Omental fat pad (tissue), 3 donors: ENCODE measurements at regions not wholly inside any gene's neighbourhood (a gene's known extent, or its start where the extent isn't known, plus 50 kb on each side); places are given as distances from the start of the nearest gene placed in this dataset.

ENCODE experiments used
- ATAC-seq: fragments of 150-250 bp; one replicate; pipeline ENCODE4 v1.9.1; 2016; ENCODE audit warnings: mild to moderate bottlenecking, moderate library complexity; ENCODE audit not compliant: low FRiP score
- DNase-seq: peaks from one replicate; pipeline ENCODE4 v3.0.0-alpha.2; 2019; ENCODE audit warnings: low spot score
- TF ChIP-seq, protein P1 (sequence below), 3 donors: fragments of 450-650 bp; IDR thresholded peaks; one replicate each; pipeline ENCODE4 v1.5.1; 2016 to 2017; ENCODE audit warnings: antibody characterized with exemption in 3 of 3, mild to moderate bottlenecking in 3 of 3, moderate library complexity in 2 of 3

DNA sequence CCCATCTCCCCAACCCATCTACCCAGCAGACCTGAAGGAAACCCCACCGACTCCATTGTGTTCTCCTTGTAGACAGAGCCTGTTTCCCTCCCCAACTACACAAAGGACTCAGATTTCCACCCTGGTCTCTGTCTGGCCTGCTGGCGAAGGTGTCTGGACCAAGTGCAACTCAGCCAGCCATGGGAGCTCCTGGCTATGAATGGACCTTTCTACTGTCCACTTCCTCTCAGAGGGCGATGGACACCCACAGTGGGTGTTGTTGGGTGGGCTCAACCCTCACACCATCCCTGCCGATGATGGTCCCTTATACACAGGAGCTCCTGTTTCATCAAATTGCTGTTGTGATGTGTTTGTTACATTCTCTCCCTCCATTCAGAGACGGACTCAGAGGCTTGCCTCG is 112.5 kb upstream of the PHACTR3 start:
- DNase-seq (no peak), ATAC-seq (no peak)
- TF ChIP-seq, protein P1, sequence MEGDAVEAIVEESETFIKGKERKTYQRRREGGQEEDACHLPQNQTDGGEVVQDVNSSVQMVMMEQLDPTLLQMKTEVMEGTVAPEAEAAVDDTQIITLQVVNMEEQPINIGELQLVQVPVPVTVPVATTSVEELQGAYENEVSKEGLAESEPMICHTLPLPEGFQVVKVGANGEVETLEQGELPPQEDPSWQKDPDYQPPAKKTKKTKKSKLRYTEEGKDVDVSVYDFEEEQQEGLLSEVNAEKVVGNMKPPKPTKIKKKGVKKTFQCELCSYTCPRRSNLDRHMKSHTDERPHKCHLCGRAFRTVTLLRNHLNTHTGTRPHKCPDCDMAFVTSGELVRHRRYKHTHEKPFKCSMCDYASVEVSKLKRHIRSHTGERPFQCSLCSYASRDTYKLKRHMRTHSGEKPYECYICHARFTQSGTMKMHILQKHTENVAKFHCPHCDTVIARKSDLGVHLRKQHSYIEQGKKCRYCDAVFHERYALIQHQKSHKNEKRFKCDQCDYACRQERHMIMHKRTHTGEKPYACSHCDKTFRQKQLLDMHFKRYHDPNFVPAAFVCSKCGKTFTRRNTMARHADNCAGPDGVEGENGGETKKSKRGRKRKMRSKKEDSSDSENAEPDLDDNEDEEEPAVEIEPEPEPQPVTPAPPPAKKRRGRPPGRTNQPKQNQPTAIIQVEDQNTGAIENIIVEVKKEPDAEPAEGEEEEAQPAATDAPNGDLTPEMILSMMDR (IDR thresholded peaks at IDR 0.05), result no peak

DNA sequence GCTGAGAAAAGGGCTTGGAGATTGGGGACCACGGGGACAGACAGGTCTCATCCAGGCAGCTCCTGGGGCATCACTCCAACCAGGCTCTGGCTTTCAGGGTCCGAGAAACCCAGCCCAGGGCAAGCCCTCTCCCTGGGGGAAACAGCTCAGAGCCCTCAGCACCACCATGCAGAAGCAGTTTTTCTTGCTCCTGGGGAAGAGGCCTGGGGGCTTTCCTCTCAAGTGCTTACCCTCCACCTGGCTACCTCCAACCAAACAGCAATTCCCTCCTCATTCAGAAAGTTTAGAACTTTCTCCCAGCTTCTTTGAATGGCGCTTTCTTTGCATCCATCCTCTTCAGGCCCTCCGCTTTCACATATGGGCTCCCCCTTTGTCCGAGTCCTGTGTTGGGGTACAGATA is 110.4 kb upstream of the PHACTR3 start:
- DNase-seq (no peak), ATAC-seq (no peak)
- TF ChIP-seq, protein P1 (IDR thresholded peaks at IDR 0.05), result no peak

DNA sequence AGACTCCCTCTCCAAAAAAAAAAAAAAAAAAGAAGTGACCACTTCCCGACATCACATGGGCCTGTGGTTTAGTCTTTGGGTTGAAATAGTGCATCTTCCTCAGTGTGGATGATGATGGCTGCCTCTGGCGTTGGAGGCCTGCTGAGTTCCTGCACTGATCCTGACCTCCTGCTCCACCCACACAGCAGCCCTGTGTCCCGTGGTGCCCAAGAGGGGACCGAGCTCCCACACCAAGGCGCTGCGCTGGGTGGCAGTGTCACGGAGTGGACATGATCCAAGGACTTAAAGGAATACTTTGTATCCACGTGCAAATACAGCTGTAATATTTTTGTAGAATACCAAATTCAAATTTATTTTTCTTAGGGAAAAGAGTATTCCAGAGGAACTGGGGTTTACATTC is 109.2 kb upstream of the PHACTR3 start:
- ATAC-seq, result no peak
- DNase-seq, result no peak
- TF ChIP-seq, protein P1 (IDR thresholded peaks at IDR 0.05), result no peak

DNA sequence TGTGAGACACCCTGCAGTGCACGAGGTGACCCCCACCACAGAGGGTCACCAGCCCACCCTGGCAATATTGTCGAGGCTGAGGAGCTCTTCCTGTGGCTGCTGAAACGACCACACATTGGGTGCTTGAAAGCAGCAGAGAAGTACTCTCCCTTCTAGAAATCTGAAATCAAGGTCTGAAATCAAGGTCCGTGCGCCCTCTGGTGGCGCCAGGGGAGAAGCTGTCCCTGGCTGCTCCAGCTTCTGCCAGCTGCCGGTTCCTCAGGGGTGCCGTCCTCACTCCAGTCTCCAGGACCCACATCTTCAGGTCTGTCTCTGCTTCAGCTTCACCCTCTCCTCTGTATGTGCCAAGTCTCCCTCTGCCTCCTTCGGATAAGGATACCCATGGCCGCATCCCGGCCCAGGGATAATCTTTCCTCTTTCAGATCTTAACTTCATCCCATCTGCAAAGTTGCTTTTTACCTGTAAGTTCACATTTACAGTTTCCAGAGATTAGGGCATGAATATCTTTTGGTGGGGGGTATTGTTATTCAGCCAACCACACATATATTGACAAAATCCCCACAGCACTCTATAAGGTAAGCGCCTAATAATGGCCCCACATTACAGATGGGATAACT is 108.3 kb upstream of the PHACTR3 start:
- TF ChIP-seq, protein P1 (IDR thresholded peaks at IDR 0.05), result peak in 1 of 3 donors; percentile 33
- ATAC-seq, result no peak
- DNase-seq, result no peak

DNA sequence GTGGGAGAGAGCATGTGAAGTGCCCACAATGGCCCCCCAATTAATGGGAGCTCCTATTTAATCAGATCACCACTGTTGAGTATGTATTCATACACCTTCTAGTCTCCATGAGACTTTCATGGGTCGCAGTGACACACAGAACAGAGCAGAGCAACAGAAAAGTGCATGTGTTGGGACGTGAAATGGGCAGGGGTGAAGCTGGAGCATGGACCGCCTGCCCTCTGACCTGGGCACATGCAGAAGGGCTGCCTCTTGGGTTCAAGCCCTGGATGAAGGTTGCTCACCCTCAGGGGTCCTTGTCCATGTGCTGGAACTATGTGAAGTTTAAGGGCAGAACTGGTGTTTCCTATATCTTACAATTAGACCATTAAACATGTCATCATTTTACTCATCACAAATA is 106.0 kb upstream of the PHACTR3 start:
- no peak for ATAC-seq
- DNase-seq, result no peak

DNA sequence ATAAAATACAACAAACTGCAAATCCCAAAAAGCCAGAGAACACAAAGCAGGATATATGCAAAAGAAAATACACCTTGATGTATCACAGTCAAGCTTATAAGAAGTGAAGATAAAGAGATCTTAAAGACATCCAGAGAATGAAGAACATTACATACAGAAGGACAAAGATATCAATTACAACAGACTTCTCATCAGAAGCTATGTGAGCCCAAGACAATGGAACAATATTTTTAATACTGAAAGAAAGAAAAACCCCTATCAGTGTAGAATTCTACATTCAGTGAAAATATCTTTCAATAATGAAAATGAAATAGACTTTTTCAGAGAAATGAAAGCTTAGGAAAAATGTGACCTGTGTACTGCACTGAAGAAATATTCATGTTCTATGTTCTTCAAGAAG is 104.5 kb upstream of the PHACTR3 start:
- TF ChIP-seq, protein P1 (IDR thresholded peaks at IDR 0.05), result no peak
- DNase-seq (no peak), ATAC-seq (no peak)

More for the DNA sequence above, 106.0 kb upstream of the PHACTR3 start:
- TF ChIP-seq, protein P1 (IDR thresholded peaks at IDR 0.05), result no peak

DNA sequence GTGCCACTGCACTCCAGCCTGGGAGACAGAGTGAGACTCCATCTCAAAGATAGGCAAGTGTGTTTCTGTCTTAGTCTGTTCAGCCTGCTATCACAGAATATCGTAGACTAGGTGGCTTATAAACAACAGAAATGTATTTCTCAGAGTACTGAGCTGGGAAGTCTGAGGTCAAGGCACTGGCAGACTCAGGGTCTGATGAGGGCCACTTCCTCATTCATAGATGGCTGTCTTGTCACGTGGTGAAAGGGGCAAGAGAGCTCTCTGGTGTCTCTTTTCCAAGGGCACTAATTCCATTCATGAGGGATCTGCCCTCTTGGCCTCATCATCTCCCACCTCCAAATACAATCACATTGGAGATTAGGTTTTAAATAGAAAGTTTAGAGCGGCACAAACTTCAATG is 95.6 kb upstream of the PHACTR3 start:
- DNase-seq (no peak), ATAC-seq (no peak)
- TF ChIP-seq, protein P1 (IDR thresholded peaks at IDR 0.05), result no peak
